ENCODE measurements at regions not wholly inside any gene's neighbourhood (a gene's known extent, or its start where the extent isn't known, plus 50 kb on each side); places are given as distances from the start of the nearest gene placed in this dataset.

DNA sequence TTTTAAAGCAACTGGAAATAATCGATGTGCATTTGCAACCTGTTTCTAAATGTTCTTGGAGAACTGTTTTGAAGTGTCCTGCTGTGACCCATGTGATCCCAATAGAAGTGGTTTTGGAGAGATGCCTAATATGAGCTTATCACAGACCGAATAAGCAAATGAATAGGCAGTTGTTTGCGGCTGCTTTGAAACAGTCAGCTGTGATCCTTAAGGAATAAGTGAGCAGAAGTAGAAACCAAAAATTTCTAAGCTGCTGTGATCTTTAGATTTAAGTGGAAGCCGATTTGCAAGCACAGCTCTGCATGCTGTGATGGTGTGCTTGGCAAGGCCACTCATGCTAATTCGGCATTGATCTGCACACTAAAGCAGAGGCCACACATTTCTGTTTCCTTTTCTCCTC lies 329.5 kb upstream of the DUSP10 start:
- TF ChIP-seq, protein P1, sequence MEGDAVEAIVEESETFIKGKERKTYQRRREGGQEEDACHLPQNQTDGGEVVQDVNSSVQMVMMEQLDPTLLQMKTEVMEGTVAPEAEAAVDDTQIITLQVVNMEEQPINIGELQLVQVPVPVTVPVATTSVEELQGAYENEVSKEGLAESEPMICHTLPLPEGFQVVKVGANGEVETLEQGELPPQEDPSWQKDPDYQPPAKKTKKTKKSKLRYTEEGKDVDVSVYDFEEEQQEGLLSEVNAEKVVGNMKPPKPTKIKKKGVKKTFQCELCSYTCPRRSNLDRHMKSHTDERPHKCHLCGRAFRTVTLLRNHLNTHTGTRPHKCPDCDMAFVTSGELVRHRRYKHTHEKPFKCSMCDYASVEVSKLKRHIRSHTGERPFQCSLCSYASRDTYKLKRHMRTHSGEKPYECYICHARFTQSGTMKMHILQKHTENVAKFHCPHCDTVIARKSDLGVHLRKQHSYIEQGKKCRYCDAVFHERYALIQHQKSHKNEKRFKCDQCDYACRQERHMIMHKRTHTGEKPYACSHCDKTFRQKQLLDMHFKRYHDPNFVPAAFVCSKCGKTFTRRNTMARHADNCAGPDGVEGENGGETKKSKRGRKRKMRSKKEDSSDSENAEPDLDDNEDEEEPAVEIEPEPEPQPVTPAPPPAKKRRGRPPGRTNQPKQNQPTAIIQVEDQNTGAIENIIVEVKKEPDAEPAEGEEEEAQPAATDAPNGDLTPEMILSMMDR (IDR thresholded peaks at IDR 0.05), result no peak
- TF ChIP-seq POLR2A (IDR thresholded peaks at IDR 0.05) (no peak), POLR2AphosphoS5 (IDR thresholded peaks at IDR 0.05) (no peak), EP300 (IDR thresholded peaks at IDR 0.05) (no peak)

All from sigmoid colon (tissue), 4 donors.